ENCODE measurements at regions not wholly inside any gene's neighbourhood (a gene's known extent, or its start where the extent isn't known, plus 50 kb on each side); places are given as distances from the start of the nearest gene placed in this dataset.

DNA sequence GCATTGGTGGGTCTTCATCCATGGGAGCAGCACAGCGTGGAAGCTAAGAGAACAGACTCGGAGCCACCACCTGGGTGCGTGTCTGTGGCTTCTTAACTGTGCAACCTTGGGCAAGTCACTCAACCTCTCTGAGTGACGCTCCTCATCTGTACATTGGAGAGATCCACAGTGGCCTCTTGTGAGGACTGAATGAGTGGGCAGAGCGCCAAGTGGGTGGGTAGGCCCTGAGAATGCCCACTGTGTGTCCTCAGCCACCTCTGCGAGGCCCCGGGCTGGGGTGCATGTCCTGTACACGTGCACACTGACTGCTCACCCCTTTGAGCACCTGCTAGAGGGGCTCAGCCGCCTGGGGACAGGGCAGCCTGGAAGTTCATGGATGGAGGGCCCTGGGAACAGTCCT lies 99.6 kb upstream of the PRR23E start:
- Histone ChIP-seq H3K27me3 (ENCODE audit: low read length) (no peaks in the 10 kb centered on the region), H3K79me2 (ENCODE audit: insufficient read depth, low read length) (no peaks in the 10 kb centered on the region), H3K9ac (ENCODE audit: low read length) (no peak overlapping the region)

DNA sequence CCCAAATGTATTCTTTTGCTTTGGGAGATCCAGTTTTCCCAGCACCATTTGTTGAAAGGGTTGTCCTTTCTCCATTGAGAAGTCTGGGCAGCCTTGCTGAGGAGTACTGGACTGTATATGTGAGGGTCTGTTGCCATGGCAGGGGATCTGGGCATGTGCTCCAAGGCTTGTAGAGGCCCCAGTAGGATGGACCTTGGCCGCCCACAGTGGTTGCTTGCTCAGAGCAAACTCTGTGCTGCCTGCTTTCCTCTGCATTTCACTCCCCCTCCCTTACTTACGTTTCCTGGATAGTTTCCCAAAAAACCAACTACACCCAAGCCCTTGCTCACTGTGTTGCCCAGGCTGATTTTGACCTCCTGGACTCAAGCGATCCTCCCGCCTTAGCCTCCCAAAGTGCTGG lies 97.2 kb upstream of the PRR23E start:
- H3K9me3 ChIP-seq (ENCODE audit: insufficient read depth, low read length) = no peaks in the 10 kb centered on the region; the same call in 1 of the 2 replicates
- no peaks in the 10 kb centered on the region for H3K36me3 ChIP-seq (ENCODE audit: low read length)
- H3K4me3 ChIP-seq (ENCODE audit: insufficient read depth, low read length, poor library complexity, severe bottlenecking) = no peak overlapping the region
- no peak overlapping the region for H3K9ac ChIP-seq (ENCODE audit: low read length)
- H3K79me2 ChIP-seq (ENCODE audit: insufficient read depth, low read length) = no peaks in the 10 kb centered on the region
- H3K27me3 ChIP-seq (ENCODE audit: low read length) = no peaks in the 10 kb centered on the region
- TF ChIP-seq EZH2phosphoT487 (conservative IDR thresholded peaks at IDR 0.05; ENCODE audit: low read length) = no peak
- TF ChIP-seq, protein P1, sequence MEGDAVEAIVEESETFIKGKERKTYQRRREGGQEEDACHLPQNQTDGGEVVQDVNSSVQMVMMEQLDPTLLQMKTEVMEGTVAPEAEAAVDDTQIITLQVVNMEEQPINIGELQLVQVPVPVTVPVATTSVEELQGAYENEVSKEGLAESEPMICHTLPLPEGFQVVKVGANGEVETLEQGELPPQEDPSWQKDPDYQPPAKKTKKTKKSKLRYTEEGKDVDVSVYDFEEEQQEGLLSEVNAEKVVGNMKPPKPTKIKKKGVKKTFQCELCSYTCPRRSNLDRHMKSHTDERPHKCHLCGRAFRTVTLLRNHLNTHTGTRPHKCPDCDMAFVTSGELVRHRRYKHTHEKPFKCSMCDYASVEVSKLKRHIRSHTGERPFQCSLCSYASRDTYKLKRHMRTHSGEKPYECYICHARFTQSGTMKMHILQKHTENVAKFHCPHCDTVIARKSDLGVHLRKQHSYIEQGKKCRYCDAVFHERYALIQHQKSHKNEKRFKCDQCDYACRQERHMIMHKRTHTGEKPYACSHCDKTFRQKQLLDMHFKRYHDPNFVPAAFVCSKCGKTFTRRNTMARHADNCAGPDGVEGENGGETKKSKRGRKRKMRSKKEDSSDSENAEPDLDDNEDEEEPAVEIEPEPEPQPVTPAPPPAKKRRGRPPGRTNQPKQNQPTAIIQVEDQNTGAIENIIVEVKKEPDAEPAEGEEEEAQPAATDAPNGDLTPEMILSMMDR (IDR thresholded peaks at IDR 0.05; ENCODE audit: insufficient read depth, low read length, poor library complexity, severe bottlenecking) = no peak
- no peak overlapping the region for H2AFZ ChIP-seq (ENCODE audit: low read depth, low read length, severe bottlenecking)
- H3K4me2 ChIP-seq (ENCODE audit: low read depth, low read length, poor library complexity, severe bottlenecking) = no peak overlapping the region
- H3K9me2 ChIP-seq (replicated peaks; ENCODE audit: insufficient read depth, low read length) = no peaks in the 10 kb centered on the region
- H4K20me1 ChIP-seq (ENCODE audit: low read depth, low read length) = no peaks in the 10 kb centered on the region
- no peaks in the 10 kb centered on the region for H3F3A ChIP-seq (ENCODE audit: insufficient read depth)
- no peak overlapping the region for H3K27ac ChIP-seq (ENCODE audit: low read depth, low read length)

More for the DNA sequence above, 99.6 kb upstream of the PRR23E start:
- TF ChIP-seq EZH2phosphoT487 (conservative IDR thresholded peaks at IDR 0.05; ENCODE audit: low read length) = no peak
- TF ChIP-seq, protein P1 (IDR thresholded peaks at IDR 0.05; ENCODE audit: insufficient read depth, low read length, poor library complexity, severe bottlenecking) = no peak
- Histone ChIP-seq H3K27ac (ENCODE audit: low read depth, low read length) (no peak overlapping the region), H4K20me1 (ENCODE audit: low read depth, low read length) (no peaks in the 10 kb centered on the region), H3K9me3 (ENCODE audit: insufficient read depth, low read length) (no peaks in the 10 kb centered on the region; the same call in 1 of the 2 replicates), H3F3A (ENCODE audit: insufficient read depth) (no peaks in the 10 kb centered on the region), H3K4me2 (ENCODE audit: low read depth, low read length, poor library complexity, severe bottlenecking) (no peak overlapping the region), H2AFZ (ENCODE audit: low read depth, low read length, severe bottlenecking) (no peak overlapping the region), H3K4me3 (ENCODE audit: insufficient read depth, low read length, poor library complexity, severe bottlenecking) (no peak overlapping the region), H3K9me2 (replicated peaks; ENCODE audit: insufficient read depth, low read length) (no peaks in the 10 kb centered on the region), H3K36me3 (ENCODE audit: low read length) (no peaks in the 10 kb centered on the region)

DNA sequence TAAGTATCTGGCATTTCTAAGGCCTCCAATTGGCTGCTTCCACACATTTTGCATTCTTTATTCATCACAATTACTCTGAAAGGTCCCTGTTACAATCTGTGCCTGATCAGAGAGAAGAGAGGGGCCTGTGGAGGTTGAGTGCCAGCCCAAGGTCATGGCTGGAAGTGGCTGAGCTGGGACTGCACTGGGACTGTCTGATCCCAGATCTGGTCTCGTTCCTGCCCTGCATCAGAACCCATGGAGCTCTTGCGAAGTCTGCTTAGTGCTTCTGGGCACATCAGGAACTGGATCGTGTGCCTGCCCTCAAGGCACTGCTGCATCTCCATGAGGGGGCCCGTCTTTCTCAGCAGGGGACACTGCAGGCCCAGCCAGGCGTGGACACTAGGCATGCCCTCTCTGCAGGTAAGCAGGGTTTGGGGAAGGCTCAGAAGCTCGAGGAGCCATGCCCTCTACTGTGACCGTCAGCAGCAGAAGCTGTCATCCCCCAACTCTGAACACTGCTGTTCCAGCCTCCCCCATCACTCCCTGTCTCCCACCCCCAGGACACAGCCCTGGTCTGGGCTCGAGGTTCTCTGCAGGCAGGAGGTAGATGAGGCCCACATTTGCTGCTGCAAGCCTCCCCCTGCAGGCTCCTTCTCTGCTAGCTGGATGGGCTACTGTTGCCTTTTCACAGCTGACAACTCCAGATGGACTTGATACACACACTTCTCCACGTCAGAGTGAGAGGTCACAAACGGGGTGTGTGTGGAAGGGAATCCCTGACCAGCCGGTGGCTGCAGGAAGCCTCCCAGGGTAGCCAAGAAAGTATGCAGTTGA lies 96.5 kb upstream of the PRR23E start:
- Histone ChIP-seq H3K27ac (ENCODE audit: low read depth, low read length) (no peak overlapping the region), H3K79me2 (ENCODE audit: insufficient read depth, low read length) (no peaks in the 10 kb centered on the region), H3F3A (ENCODE audit: insufficient read depth) (no peaks in the 10 kb centered on the region), H3K9ac (ENCODE audit: low read length) (no peak overlapping the region), H3K9me3 (ENCODE audit: insufficient read depth, low read length) (no peaks in the 10 kb centered on the region; the same call in 1 of the 2 replicates), H4K20me1 (ENCODE audit: low read depth, low read length) (no peaks in the 10 kb centered on the region), H3K36me3 (ENCODE audit: low read length) (no peaks in the 10 kb centered on the region), H3K27me3 (ENCODE audit: low read length) (no peaks in the 10 kb centered on the region), H3K4me3 (ENCODE audit: insufficient read depth, low read length, poor library complexity, severe bottlenecking) (no peak overlapping the region), H3K4me2 (ENCODE audit: low read depth, low read length, poor library complexity, severe bottlenecking) (no peak overlapping the region), H2AFZ (ENCODE audit: low read depth, low read length, severe bottlenecking) (no peak overlapping the region), H3K9me2 (replicated peaks; ENCODE audit: insufficient read depth, low read length) (no peaks in the 10 kb centered on the region)
- TF ChIP-seq EZH2phosphoT487 (conservative IDR thresholded peaks at IDR 0.05; ENCODE audit: low read length) = no peak
- TF ChIP-seq, protein P1 (IDR thresholded peaks at IDR 0.05; ENCODE audit: insufficient read depth, low read length, poor library complexity, severe bottlenecking) = no peak

Data from SU-DHL-6 (cell line).